ENCODE measurements at regions not wholly inside any gene's neighbourhood (a gene's known extent, or its start where the extent isn't known, plus 50 kb on each side); places are given as distances from the start of the nearest gene placed in this dataset.

DNA sequence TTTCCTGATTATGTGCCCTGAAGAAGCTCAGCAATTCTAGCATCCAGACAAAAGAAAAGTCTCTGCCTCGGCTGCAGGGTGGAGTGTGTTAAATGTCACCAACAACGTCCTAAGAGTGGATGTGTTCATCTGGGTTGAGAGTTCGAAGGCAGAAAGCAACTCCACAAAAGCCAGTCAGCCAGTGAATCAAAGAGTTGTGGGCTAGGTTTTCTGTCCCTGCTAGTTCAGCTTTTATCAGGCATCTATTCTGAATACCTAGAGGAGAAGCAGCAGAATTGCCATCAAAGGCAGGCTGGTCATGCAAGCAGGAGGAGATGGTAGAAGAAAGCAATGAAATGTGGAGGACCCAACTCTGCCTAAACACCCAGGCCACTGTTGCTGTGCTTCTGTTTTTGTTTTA, 205.2 kb downstream of the KLF6 start:
- TF ChIP-seq, protein P1, sequence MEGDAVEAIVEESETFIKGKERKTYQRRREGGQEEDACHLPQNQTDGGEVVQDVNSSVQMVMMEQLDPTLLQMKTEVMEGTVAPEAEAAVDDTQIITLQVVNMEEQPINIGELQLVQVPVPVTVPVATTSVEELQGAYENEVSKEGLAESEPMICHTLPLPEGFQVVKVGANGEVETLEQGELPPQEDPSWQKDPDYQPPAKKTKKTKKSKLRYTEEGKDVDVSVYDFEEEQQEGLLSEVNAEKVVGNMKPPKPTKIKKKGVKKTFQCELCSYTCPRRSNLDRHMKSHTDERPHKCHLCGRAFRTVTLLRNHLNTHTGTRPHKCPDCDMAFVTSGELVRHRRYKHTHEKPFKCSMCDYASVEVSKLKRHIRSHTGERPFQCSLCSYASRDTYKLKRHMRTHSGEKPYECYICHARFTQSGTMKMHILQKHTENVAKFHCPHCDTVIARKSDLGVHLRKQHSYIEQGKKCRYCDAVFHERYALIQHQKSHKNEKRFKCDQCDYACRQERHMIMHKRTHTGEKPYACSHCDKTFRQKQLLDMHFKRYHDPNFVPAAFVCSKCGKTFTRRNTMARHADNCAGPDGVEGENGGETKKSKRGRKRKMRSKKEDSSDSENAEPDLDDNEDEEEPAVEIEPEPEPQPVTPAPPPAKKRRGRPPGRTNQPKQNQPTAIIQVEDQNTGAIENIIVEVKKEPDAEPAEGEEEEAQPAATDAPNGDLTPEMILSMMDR (IDR thresholded peaks at IDR 0.05; ENCODE audit: low read length): no peak
- no peak for TF ChIP-seq EZH2 (IDR thresholded peaks at IDR 0.05; ENCODE audit: borderline replicate concordance, low read length)
